ENCODE measurements at regions not wholly inside any gene's neighbourhood (a gene's known extent, or its start where the extent isn't known, plus 50 kb on each side); places are given as distances from the start of the nearest gene placed in this dataset.
A peak's percentile ranks its signal among the peaks of the same experiment; 100 is the strongest.

DNA sequence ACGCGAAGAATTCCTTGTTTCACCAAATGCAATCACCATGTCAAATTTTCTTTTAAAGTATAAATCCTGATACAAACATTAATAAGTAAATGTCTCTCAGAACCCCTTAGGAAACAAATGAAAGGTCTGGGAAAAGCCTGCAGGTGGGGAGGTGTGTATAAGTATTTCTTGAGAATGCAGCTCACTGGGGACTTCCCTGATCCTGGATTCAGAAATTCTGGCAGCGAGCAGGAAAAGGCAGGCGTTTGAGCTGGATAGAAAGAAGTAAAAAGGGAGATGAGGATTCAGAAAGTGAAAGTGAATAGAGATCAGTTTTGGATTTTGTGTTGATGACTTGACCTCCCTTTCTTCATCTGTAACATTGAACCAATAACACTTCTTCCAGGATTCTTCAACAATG is 68.3 kb upstream of the CTSC start:
- CTCF ChIA-PET: no interaction called here
- POLR2A ChIA-PET: no interaction called here
- H3K36me3 ChIP-seq (ENCODE audit: control insufficient read depth in 4 of 4, insufficient read depth in 4 of 4, low read length in 3 of 4): no peaks in the 10 kb centered on the region
- no peaks in the 10 kb centered on the region for H3K27me3 ChIP-seq (replicated peaks in 2 of 5; ENCODE audit: control insufficient read depth in 4 of 5, insufficient read depth in 5 of 5, low read length in 4 of 5)
- H3K27ac ChIP-seq (ENCODE audit: insufficient read depth in 1 of 2, low read depth in 1 of 2, low read length in 2 of 2, poor library complexity in 1 of 2, severe bottlenecking in 2 of 2): no peak overlapping the region
- WGBS (ENCODE audit: insufficient coverage): 100% methylated on average over 2 of the region's 4 CpGs
- no peaks in the 10 kb centered on the region for H3K4me1 ChIP-seq (ENCODE audit: control extremely low read depth in 1 of 4, control insufficient read depth in 4 of 4, insufficient read depth in 4 of 4, low read length in 3 of 4)
- DNase-seq: no peak
- H3K9me3 ChIP-seq (ENCODE audit: control extremely low read depth in 1 of 5, control insufficient read depth in 4 of 5, insufficient read depth in 2 of 5, low read depth in 1 of 5, low read length in 4 of 5): no peaks in the 10 kb centered on the region
- no peak overlapping the region for H3K4me3 ChIP-seq (ENCODE audit: control insufficient read depth in 1 of 7, extremely low read depth in 1 of 7, insufficient read depth in 4 of 7, low read depth in 2 of 7, low read length in 6 of 7)

DNA sequence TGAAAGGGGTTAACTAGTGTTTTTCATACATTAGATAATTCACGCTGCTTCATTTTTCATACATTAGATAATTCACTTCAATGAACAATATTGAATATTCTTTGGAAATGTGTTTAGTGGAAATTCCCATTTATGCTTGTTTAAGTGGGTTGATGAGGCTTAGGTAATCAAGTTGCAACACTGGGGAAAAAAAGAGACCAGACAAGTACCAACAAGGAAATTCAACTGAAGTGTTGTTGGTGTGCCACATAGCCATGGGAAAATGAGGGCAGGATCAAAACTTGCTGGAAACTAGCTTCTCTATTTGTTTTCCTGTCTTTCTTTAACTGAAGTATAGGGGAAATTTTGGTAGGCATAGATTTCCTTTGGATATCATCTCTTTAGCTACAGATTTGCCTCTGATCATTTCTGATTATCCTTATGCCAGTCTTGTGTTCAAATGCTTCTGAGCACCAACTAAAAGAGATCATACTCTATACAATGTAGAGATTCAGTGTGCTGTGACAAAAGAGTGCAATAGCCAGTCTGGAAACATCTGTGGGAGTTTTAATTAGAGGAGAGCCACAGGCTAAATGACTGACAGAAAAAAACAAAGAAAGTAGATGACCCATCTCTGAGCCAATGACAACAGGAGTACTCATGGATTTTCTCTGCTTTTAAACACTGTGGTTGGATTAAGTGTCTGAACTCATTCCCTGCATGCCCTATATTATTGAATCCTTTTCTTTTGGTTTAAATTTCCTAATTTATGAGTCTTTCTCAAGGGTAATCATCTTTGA is 67.6 kb upstream of the CTSC start:
- no peaks in the 10 kb centered on the region for H3K9me3 ChIP-seq (ENCODE audit: control extremely low read depth in 1 of 5, control insufficient read depth in 4 of 5, insufficient read depth in 2 of 5, low read depth in 1 of 5, low read length in 4 of 5)
- H3K36me3 ChIP-seq (ENCODE audit: control insufficient read depth in 4 of 4, insufficient read depth in 4 of 4, low read length in 3 of 4): no peaks in the 10 kb centered on the region
- no peak overlapping the region for H3K4me3 ChIP-seq (ENCODE audit: control insufficient read depth in 1 of 7, extremely low read depth in 1 of 7, insufficient read depth in 4 of 7, low read depth in 2 of 7, low read length in 6 of 7)
- no peaks in the 10 kb centered on the region for H3K4me1 ChIP-seq (ENCODE audit: control extremely low read depth in 1 of 4, control insufficient read depth in 4 of 4, insufficient read depth in 4 of 4, low read length in 3 of 4)
- no CpG with 5 or more reads among the region's 1 CpG for WGBS (ENCODE audit: insufficient coverage)
- ChIA-PET POLR2A (no interaction called here), CTCF (interaction anchor here (1.0 kb wide), 1 partner anchor 11 kb away, joined by 3 read pairs; no protein-coding TSS in a partner anchor)
- no peaks in the 10 kb centered on the region for H3K27me3 ChIP-seq (replicated peaks in 2 of 5; ENCODE audit: control insufficient read depth in 4 of 5, insufficient read depth in 5 of 5, low read length in 4 of 5)
- H3K27ac ChIP-seq (ENCODE audit: insufficient read depth in 1 of 2, low read depth in 1 of 2, low read length in 2 of 2, poor library complexity in 1 of 2, severe bottlenecking in 2 of 2): no peak overlapping the region
- DNase-seq: no peak

DNA sequence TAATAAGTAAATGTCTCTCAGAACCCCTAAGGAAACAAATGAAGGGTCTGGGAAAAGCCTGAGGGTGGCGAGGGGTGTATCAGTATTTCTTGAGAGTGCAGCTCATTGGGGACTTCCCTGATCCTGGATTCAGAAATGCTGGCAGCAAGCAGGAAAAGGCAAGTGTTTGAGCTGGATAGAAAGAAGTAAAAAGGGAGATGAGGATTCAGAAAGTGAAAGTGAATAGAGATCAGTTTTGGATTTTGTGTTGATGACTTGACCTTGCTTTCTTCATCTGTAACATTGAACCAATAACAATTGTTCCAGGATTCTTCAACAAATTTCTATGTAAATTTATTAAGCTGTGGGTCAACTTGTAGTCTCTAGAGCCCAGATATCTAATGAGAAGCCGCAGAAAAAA is 66.9 kb upstream of the CTSC start:
- H3K9me3 ChIP-seq (ENCODE audit: control extremely low read depth in 1 of 5, control insufficient read depth in 4 of 5, insufficient read depth in 2 of 5, low read depth in 1 of 5, low read length in 4 of 5): no peaks in the 10 kb centered on the region
- no peak overlapping the region for H3K27ac ChIP-seq (ENCODE audit: insufficient read depth in 1 of 2, low read depth in 1 of 2, low read length in 2 of 2, poor library complexity in 1 of 2, severe bottlenecking in 2 of 2)
- H3K4me3 ChIP-seq (ENCODE audit: control insufficient read depth in 1 of 7, extremely low read depth in 1 of 7, insufficient read depth in 4 of 7, low read depth in 2 of 7, low read length in 6 of 7): no peak overlapping the region
- no peaks in the 10 kb centered on the region for H3K36me3 ChIP-seq (ENCODE audit: control insufficient read depth in 4 of 4, insufficient read depth in 4 of 4, low read length in 3 of 4)
- H3K4me1 ChIP-seq (ENCODE audit: control extremely low read depth in 1 of 4, control insufficient read depth in 4 of 4, insufficient read depth in 4 of 4, low read length in 3 of 4): no peaks in the 10 kb centered on the region
- WGBS (ENCODE audit: insufficient coverage): 67% methylated on average over 1 of the region's 2 CpGs
- H3K27me3 ChIP-seq (replicated peaks in 2 of 5; ENCODE audit: control insufficient read depth in 4 of 5, insufficient read depth in 5 of 5, low read length in 4 of 5): no peaks in the 10 kb centered on the region
- ChIA-PET POLR2A (no interaction called here), CTCF (interaction anchor here (1.0 kb wide), 1 partner anchor 12 kb away, joined by 3 read pairs; no protein-coding TSS in a partner anchor)
- no peak for DNase-seq

DNA sequence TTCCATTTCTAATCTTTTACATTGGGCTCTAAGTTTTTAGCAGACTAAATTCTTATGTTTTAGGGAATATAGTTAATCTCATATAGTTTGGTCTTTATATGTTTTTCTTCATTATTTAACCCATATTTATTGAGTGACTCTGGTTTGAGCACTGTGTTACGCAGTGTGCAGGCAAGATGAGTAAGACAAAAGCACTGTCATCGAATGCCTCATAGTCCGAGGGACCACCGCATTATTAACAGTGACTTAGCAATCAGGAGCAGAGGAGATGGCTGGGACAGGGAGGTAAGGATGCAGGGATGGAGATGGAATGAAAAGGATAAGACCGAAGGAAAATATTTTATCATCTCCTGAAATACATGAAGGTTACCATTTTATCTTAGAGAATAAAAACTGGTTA is 65.2 kb upstream of the CTSC start:
- ChIA-PET CTCF (no interaction called here), POLR2A (no interaction called here)
- Histone ChIP-seq H3K27ac (ENCODE audit: insufficient read depth in 1 of 2, low read depth in 1 of 2, low read length in 2 of 2, poor library complexity in 1 of 2, severe bottlenecking in 2 of 2) (no peak overlapping the region), H3K27me3 (replicated peaks in 2 of 5; ENCODE audit: control insufficient read depth in 4 of 5, insufficient read depth in 5 of 5, low read length in 4 of 5) (no peaks in the 10 kb centered on the region), H3K4me1 (ENCODE audit: control extremely low read depth in 1 of 4, control insufficient read depth in 4 of 4, insufficient read depth in 4 of 4, low read length in 3 of 4) (peaks cover 0 to 8% (median 0%) of the 10 kb centered on the region in 4 experiments), H3K4me3 (ENCODE audit: control insufficient read depth in 1 of 7, extremely low read depth in 1 of 7, insufficient read depth in 4 of 7, low read depth in 2 of 7, low read length in 6 of 7) (no peak overlapping the region), H3K9me3 (ENCODE audit: control extremely low read depth in 1 of 5, control insufficient read depth in 4 of 5, insufficient read depth in 2 of 5, low read depth in 1 of 5, low read length in 4 of 5) (no peaks in the 10 kb centered on the region), H3K36me3 (ENCODE audit: control insufficient read depth in 4 of 4, insufficient read depth in 4 of 4, low read length in 3 of 4) (no peaks in the 10 kb centered on the region)
- DNase-seq: no peak
- WGBS (ENCODE audit: insufficient coverage): 95% methylated on average over 4 of the region's 5 CpGs

DNA sequence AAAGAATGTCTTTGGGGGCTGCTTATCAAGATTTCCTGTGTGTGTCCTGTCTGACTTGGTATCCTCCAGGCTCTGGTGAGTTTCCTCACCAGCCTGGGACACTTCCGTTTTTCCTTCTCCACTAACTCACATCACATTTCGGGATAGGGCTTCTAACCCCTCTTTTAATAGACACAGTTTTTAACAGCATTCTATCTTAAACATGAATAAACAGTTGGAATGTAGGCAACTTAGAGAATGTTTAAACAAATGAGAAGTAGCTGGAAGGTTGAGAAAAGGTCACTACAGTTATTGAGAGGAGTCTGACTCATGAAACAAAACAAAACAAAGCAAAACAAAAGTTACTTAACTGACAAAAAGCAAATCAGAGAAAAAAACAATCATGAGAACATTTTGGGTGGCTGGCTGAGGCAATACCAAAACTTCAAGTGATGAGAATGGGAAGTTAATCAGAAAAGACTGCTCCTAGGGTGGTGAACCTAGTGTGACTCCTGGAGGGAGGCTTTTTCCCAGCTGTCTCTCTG is 64.7 kb upstream of the CTSC start:
- H3K4me3 ChIP-seq (ENCODE audit: control insufficient read depth in 1 of 7, extremely low read depth in 1 of 7, insufficient read depth in 4 of 7, low read depth in 2 of 7, low read length in 6 of 7): no peak overlapping the region
- ChIA-PET CTCF (no interaction called here), POLR2A (no interaction called here)
- WGBS (ENCODE audit: insufficient coverage): no CpG with 5 or more reads among the region's 2 CpGs
- H3K9me3 ChIP-seq (ENCODE audit: control extremely low read depth in 1 of 5, control insufficient read depth in 4 of 5, insufficient read depth in 2 of 5, low read depth in 1 of 5, low read length in 4 of 5): no peaks in the 10 kb centered on the region
- no peaks in the 10 kb centered on the region for H3K27me3 ChIP-seq (replicated peaks in 2 of 5; ENCODE audit: control insufficient read depth in 4 of 5, insufficient read depth in 5 of 5, low read length in 4 of 5)
- H3K36me3 ChIP-seq (ENCODE audit: control insufficient read depth in 4 of 4, insufficient read depth in 4 of 4, low read length in 3 of 4): no peaks in the 10 kb centered on the region
- H3K4me1 ChIP-seq (ENCODE audit: control extremely low read depth in 1 of 4, control insufficient read depth in 4 of 4, insufficient read depth in 4 of 4, low read length in 3 of 4): peaks cover 0 to 8% (median 0%) of the 10 kb centered on the region in 4 experiments
- H3K27ac ChIP-seq (ENCODE audit: insufficient read depth in 1 of 2, low read depth in 1 of 2, low read length in 2 of 2, poor library complexity in 1 of 2, severe bottlenecking in 2 of 2): no peak overlapping the region
- peak in 1 of 3 donors; percentile 9 for DNase-seq

DNA sequence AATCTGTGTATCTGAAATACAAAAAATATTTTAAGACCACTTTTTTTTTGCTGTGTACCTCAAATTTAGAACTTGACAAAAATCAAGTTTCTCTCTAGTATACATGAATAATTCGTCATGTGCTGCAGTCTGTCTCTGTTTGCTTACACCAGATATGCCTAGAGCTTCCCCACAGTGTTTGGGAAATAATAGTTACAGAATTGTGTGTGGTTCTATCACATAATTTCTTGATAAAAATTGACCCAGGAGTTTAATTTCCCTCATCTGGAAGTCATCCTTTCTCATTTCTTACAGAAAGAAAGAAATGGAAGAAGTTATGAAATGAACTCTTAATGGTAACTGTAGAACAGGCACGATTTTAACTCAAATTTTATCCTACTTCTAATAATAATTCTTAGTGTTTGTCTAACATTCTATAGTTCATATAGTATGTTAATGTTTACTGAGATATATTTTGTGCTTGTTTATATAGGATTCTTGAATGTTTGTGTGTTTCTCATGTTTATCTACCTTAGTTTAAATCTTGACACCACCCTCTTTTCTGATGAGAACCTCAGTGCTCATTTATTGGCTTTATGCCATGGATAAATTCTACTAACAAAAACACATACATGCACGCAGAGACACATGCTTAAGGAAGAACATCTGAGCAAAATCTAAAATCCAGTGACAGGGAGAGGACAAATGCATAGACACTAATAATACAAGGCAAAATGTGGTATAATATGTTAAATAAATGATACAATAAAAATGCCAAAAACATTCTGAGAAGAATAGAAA is 61.4 kb upstream of the CTSC start:
- no peaks in the 10 kb centered on the region for H3K27me3 ChIP-seq (replicated peaks in 2 of 5; ENCODE audit: control insufficient read depth in 4 of 5, insufficient read depth in 5 of 5, low read length in 4 of 5)
- no peak for DNase-seq
- no peaks in the 10 kb centered on the region for H3K9me3 ChIP-seq (ENCODE audit: control extremely low read depth in 1 of 5, control insufficient read depth in 4 of 5, insufficient read depth in 2 of 5, low read depth in 1 of 5, low read length in 4 of 5)
- no peak overlapping the region for H3K27ac ChIP-seq (ENCODE audit: insufficient read depth in 1 of 2, low read depth in 1 of 2, low read length in 2 of 2, poor library complexity in 1 of 2, severe bottlenecking in 2 of 2)
- POLR2A ChIA-PET: no interaction called here
- no CpG with 5 or more reads among the region's 3 CpGs for WGBS (ENCODE audit: insufficient coverage)
- no peak overlapping the region for H3K4me3 ChIP-seq (ENCODE audit: control insufficient read depth in 1 of 7, extremely low read depth in 1 of 7, insufficient read depth in 4 of 7, low read depth in 2 of 7, low read length in 6 of 7)
- CTCF ChIA-PET: no interaction called here
- H3K4me1 ChIP-seq (ENCODE audit: control extremely low read depth in 1 of 4, control insufficient read depth in 4 of 4, insufficient read depth in 4 of 4, low read length in 3 of 4): peaks cover 0 to 8% (median 0%) of the 10 kb centered on the region in 4 experiments
- no peaks in the 10 kb centered on the region for H3K36me3 ChIP-seq (ENCODE audit: control insufficient read depth in 4 of 4, insufficient read depth in 4 of 4, low read length in 3 of 4)

DNA sequence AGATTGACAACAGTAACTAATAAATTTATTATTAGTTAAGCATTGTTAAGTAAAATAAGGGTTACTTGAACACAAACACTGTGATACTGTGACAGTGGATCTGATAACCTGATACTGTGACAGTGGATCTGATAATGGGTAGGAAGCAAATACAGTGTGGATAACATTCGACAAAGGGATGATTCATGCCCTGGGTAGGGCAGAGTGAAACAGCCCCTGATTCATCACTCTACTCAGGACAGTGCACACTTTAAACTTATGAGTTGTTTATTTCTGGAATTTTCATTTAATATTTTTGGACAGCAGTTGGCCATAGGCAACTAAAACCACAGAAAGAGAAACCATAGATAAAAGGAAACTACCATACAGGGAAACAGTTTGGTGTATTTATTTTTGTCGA is 60.8 kb upstream of the CTSC start:
- ChIA-PET POLR2A (no interaction called here), CTCF (no interaction called here)
- no CpG with 5 or more reads among the region's 2 CpGs for WGBS (ENCODE audit: insufficient coverage)
- H3K27me3 ChIP-seq (replicated peaks in 2 of 5; ENCODE audit: control insufficient read depth in 4 of 5, insufficient read depth in 5 of 5, low read length in 4 of 5): no peaks in the 10 kb centered on the region
- H3K4me1 ChIP-seq (ENCODE audit: control extremely low read depth in 1 of 4, control insufficient read depth in 4 of 4, insufficient read depth in 4 of 4, low read length in 3 of 4): peaks cover 0 to 8% (median 0%) of the 10 kb centered on the region in 4 experiments
- no peak for DNase-seq
- H3K36me3 ChIP-seq (ENCODE audit: control insufficient read depth in 4 of 4, insufficient read depth in 4 of 4, low read length in 3 of 4): no peaks in the 10 kb centered on the region
- no peak overlapping the region for H3K4me3 ChIP-seq (ENCODE audit: control insufficient read depth in 1 of 7, extremely low read depth in 1 of 7, insufficient read depth in 4 of 7, low read depth in 2 of 7, low read length in 6 of 7)
- no peaks in the 10 kb centered on the region for H3K9me3 ChIP-seq (ENCODE audit: control extremely low read depth in 1 of 5, control insufficient read depth in 4 of 5, insufficient read depth in 2 of 5, low read depth in 1 of 5, low read length in 4 of 5)
- H3K27ac ChIP-seq (ENCODE audit: insufficient read depth in 1 of 2, low read depth in 1 of 2, low read length in 2 of 2, poor library complexity in 1 of 2, severe bottlenecking in 2 of 2): no peak overlapping the region

Data from common myeloid progenitor, CD34-positive (primary cell).